OCI-LY3 (cell line): ENCODE measurements at regions not wholly inside any gene's neighbourhood (a gene's known extent, or its start where the extent isn't known, plus 50 kb on each side); places are given as distances from the start of the nearest gene placed in this dataset.

Source experiments
- H2AFZ ChIP-seq: fragments of 200-600, 300-600 bp; shearing (Covaris generic); 2 replicates; pipeline ENCODE4 v1.6.0; 2014; ENCODE audit warnings: antibody characterized with exemption, low read depth, low read length
- H3K27ac ChIP-seq: fragments of 200-600, 300-600 bp; sonication (generic); 2 replicates; pipeline ENCODE4 v1.5.1; 2014; ENCODE audit warnings: mild to moderate bottlenecking, low read length, moderate library complexity, mixed read lengths
- H3K27me3 ChIP-seq: fragments of 200-600, 300-600 bp; sonication (generic); 2 replicates; pipeline ENCODE4 v1.6.1; 2014; ENCODE audit warnings: low read depth, low read length, mixed read lengths
- H3K36me3 ChIP-seq: fragments of 200-600, 300-600 bp; sonication (generic); replicated peaks from 2 replicates; pipeline ENCODE3; 2014; ENCODE audit warnings: low read depth, low read length, mixed read lengths
- H3K4me1 ChIP-seq: fragments of 300-600, 200-600 bp; sonication (generic); 2 replicates; pipeline ENCODE4 v1.6.1; 2014; ENCODE audit warnings: low read length, mixed read lengths
- H3K4me2 ChIP-seq: fragments of 200-600, 300-600 bp; sonication (generic); 2 replicates; pipeline ENCODE4 v1.6.1; 2014; ENCODE audit warnings: low read length, mixed read lengths
- H3K4me3 ChIP-seq: fragments of 300-600, 200-600 bp; sonication (generic); 2 replicates; pipeline ENCODE4 v1.5.1; 2014; ENCODE audit warnings: antibody characterized with exemption, mild to moderate bottlenecking, low read length, moderate library complexity
- H3K79me2 ChIP-seq: fragments of 300-600, 200-600 bp; shearing (Covaris generic); 2 replicates; pipeline ENCODE4 v1.6.1; 2014; ENCODE audit warnings: mild to moderate bottlenecking, low read length, mixed read lengths
- H3K9ac ChIP-seq: fragments of 300-600, 200-600 bp; shearing (Covaris generic); 2 replicates; pipeline ENCODE4 v1.6.0; 2014; ENCODE audit warnings: mild to moderate bottlenecking, low read length, moderate library complexity
- H3K9me3 ChIP-seq: fragments of 200-600, 300-600 bp; shearing (Covaris generic); 2 replicates; pipeline ENCODE4 v1.6.1; 2014; ENCODE audit warnings: low read length, mixed read lengths; ENCODE audit not compliant: insufficient read depth
- H4K20me1 ChIP-seq: fragments of 200-600, 300-600 bp; sonication (generic); 2 replicates; pipeline ENCODE4 v1.6.1; 2016; ENCODE audit warnings: low read length, mixed read lengths; ENCODE audit not compliant: insufficient read depth
- EZH2phosphoT487 ChIP-seq: fragments of 200-600 bp; shearing (Covaris generic); IDR thresholded peaks from 2 replicates; pipeline ENCODE4 v1.6.1; 2018; ENCODE audit warnings: antibody characterized with exemption, mixed run types, low read depth
- TF ChIP-seq, protein P1 (sequence below): fragments of 200-600, 300-600 bp; sonication (generic); IDR thresholded peaks from 2 replicates; pipeline ENCODE4 v1.5.1; 2014; ENCODE audit warnings: antibody characterized with exemption, low read length, low read depth

DNA sequence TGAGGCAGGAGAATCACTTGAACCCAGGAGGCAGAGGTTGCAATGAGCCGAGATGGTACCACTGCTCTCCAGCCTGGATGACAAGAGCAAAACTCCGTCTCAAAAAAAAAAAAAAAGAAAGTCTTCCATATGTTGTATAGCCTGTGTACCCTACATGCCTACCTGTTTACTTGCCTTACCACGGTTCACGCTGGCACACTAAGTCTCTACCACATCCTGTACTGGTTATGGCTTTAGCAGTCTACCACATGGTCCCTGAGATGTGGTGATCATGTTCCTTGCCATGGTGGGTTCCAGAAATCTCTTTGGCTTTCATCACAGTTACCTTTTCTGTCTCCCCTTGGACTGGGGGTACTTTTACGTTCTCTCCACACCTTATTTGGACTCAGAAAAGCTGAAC is 63.8 kb upstream of the TBC1D5 start:
- Histone ChIP-seq H3K9me3 (no peaks in the 10 kb centered on the region), H3K9ac (no peak overlapping the region), H3K4me2 (no peak overlapping the region), H3K27me3 (peaks cover 26% of the 10 kb centered on the region), H3K4me3 (no peak overlapping the region), H3K36me3 (no peaks in the 10 kb centered on the region), H3K27ac (no peak overlapping the region), H2AFZ (no peak overlapping the region), H3K79me2 (no peaks in the 10 kb centered on the region), H3K4me1 (peaks cover 4% of the 10 kb centered on the region; the same call in 1 of the 2 replicates), H4K20me1 (no peaks in the 10 kb centered on the region)
- TF ChIP-seq EZH2phosphoT487, result no peak
- TF ChIP-seq, protein P1, sequence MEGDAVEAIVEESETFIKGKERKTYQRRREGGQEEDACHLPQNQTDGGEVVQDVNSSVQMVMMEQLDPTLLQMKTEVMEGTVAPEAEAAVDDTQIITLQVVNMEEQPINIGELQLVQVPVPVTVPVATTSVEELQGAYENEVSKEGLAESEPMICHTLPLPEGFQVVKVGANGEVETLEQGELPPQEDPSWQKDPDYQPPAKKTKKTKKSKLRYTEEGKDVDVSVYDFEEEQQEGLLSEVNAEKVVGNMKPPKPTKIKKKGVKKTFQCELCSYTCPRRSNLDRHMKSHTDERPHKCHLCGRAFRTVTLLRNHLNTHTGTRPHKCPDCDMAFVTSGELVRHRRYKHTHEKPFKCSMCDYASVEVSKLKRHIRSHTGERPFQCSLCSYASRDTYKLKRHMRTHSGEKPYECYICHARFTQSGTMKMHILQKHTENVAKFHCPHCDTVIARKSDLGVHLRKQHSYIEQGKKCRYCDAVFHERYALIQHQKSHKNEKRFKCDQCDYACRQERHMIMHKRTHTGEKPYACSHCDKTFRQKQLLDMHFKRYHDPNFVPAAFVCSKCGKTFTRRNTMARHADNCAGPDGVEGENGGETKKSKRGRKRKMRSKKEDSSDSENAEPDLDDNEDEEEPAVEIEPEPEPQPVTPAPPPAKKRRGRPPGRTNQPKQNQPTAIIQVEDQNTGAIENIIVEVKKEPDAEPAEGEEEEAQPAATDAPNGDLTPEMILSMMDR, result no peak

DNA sequence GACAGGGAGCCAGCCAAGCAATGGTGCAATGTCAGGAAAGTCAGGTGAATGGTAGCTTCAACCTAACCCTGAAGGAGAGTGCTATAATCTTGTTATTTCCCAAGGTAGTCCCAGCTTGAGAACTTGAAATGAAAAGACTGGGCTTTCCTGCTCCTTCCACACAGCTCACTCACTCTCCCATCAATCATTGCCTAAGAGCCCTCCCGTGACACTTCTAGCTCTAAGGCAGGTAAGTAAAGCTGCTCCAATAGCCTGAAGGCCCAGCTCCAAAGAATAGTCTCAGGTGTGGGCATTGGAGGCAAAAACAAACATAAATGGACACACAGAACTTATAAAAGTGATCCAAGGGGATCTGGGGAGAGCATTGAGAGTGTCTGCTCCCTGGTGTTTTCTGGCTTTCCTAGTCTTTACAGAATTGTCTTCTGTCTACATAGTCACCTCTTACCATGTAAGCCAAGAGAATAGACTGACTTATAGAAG is 63.1 kb upstream of the TBC1D5 start:
- H3K9ac ChIP-seq, result no peak overlapping the region
- H4K20me1 ChIP-seq, result no peaks in the 10 kb centered on the region
- H3K4me2 ChIP-seq, result no peak overlapping the region
- no peaks in the 10 kb centered on the region for H3K79me2 ChIP-seq
- no peak overlapping the region for H3K27ac ChIP-seq
- no peak overlapping the region for H2AFZ ChIP-seq
- H3K27me3 ChIP-seq, result peaks cover 23% of the 10 kb centered on the region
- no peak for TF ChIP-seq EZH2phosphoT487
- TF ChIP-seq, protein P1, result no peak
- no peaks in the 10 kb centered on the region for H3K36me3 ChIP-seq
- peaks cover 4% of the 10 kb centered on the region; the same call in 1 of the 2 replicates for H3K4me1 ChIP-seq
- no peak overlapping the region for H3K4me3 ChIP-seq
- H3K9me3 ChIP-seq, result no peaks in the 10 kb centered on the region

DNA sequence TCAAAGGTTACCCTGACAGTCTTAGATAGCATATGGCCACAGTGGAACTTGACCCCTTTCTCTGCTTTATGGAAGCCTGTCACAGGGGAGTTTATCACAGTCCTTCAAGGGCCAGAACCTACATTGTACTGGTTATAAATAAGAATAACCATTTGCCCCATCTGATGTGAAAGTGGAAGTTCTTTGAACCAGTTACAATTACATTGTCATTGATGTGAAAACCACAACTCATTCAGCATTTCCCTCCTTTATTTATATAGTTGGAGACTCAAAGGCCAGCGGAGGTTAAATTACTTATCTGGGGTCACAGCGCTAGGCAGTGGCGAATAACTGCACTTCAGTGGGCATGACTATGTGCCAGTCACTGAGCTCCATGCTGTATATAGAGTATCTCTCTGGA is 60.5 kb upstream of the TBC1D5 start:
- no peak overlapping the region for H3K27ac ChIP-seq
- H3K27me3 ChIP-seq, result 0 out of 2 replicates have a peak, but pooled peaks cover under 1% of the 10 kb centered on the region
- H3K4me1 ChIP-seq, result peaks cover 4% of the 10 kb centered on the region; the same call in 1 of the 2 replicates
- no peaks in the 10 kb centered on the region for H3K36me3 ChIP-seq
- TF ChIP-seq EZH2phosphoT487, result no peak
- TF ChIP-seq, protein P1, result no peak
- H3K4me2 ChIP-seq, result no peak overlapping the region
- H4K20me1 ChIP-seq, result no peaks in the 10 kb centered on the region
- no peaks in the 10 kb centered on the region for H3K9me3 ChIP-seq
- no peaks in the 10 kb centered on the region for H3K79me2 ChIP-seq
- no peak overlapping the region for H2AFZ ChIP-seq
- H3K4me3 ChIP-seq, result no peak overlapping the region
- no peak overlapping the region for H3K9ac ChIP-seq

DNA sequence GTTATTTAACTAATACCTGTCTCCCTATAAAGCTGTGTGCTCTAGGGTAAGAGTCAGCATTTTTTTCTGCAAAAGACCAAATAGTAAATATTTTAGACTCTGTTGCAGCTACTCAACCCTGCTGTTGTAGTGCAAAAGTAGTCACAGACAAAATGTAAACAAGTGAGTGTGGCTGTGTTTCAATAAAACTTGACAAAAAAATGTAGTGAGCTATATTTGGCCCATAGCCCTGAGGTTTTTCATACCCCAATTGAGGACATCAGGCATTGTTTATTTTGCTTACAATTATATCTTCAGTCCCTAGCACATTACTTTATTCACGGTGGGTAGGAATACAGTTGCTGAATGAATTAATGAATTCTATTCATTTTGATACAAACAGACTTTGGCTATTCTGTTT is 58.7 kb upstream of the TBC1D5 start:
- Histone ChIP-seq H3K4me3 (no peak overlapping the region), H3K4me1 (no peaks in the 10 kb centered on the region), H3K9ac (no peak overlapping the region), H3K27me3 (no peaks in the 10 kb centered on the region), H3K9me3 (no peaks in the 10 kb centered on the region), H4K20me1 (no peaks in the 10 kb centered on the region), H3K79me2 (no peaks in the 10 kb centered on the region), H3K4me2 (no peak overlapping the region), H3K36me3 (no peaks in the 10 kb centered on the region), H2AFZ (no peak overlapping the region), H3K27ac (no peak overlapping the region)
- no peak for TF ChIP-seq EZH2phosphoT487
- TF ChIP-seq, protein P1, result no peak
